ENCODE measurements at regions not wholly inside any gene's neighbourhood (a gene's known extent, or its start where the extent isn't known, plus 50 kb on each side); places are given as distances from the start of the nearest gene placed in this dataset.
"Not testable (repeated sequence)": the region's sequence is repeated elsewhere in the genome, so short reads cannot be mapped to it uniquely, and the experiment has no call there.

DNA sequence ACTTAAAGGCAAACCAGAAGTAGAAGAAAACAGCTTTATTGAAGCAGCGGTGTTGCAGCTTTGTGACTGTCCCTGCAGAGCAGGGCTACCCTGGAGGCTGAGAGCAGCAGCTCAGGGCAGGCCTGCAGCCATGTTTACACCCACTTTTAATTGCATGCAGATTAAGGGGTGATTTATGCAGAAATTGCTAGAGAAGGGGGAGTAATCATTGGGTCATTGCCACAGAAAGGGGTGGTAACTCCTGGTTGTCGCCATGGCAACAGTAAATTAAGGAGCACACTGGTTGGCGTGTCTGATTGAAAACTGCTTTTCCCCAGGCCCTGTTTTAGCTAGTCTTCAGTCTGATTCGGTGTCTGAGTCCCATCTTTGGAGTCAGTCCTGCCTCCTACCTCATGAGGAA is 195.4 kb upstream of the HDAC4 start:
- H3K4me1 Mint-ChIP-seq (ENCODE audit: low read depth), result no peaks in the 10 kb centered on the region
- peaks cover 13% of the 10 kb centered on the region for H3K9me3 Mint-ChIP-seq
- no peak overlapping the region for H3K4me3 Mint-ChIP-seq
- H3K27ac Mint-ChIP-seq, result no peak overlapping the region
- intact Hi-C loops (cut with micrococcal nuclease), result no loop called here
- DNase-seq (ENCODE audit: low spot score), result no peak
- peaks cover 1% of the 10 kb centered on the region for H3K27me3 Mint-ChIP-seq (ENCODE audit: insufficient read depth)
- no peaks in the 10 kb centered on the region for H3K36me3 Mint-ChIP-seq (ENCODE audit: low read depth)

DNA sequence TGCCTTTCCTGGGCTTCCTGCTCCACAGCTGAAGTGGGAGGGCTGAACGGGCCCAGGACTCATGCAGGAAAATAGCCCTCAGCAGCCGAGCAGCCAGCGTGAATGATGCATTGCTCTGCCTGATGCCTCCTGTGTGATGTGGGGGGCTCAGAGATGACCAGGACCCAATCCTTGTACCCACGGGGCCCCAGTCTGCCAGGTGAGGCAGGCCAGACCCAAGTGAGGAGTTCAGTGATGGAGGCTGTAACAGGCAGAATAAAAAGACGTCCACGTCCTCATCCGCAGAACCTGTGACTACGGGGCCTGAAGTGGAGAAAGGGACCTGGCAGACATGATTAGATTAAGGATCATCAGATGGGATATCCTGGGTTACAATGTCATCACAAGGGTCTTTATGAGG is 194.9 kb upstream of the HDAC4 start:
- Mint-ChIP-seq H3K27me3 (ENCODE audit: insufficient read depth) (peaks cover 1% of the 10 kb centered on the region), H3K9me3 (peaks cover 13% of the 10 kb centered on the region), H3K4me1 (ENCODE audit: low read depth) (no peaks in the 10 kb centered on the region), H3K36me3 (ENCODE audit: low read depth) (no peaks in the 10 kb centered on the region), H3K4me3 (no peak overlapping the region), H3K27ac (no peak overlapping the region)
- intact Hi-C loops (cut with micrococcal nuclease), result no loop called here
- DNase-seq (ENCODE audit: low spot score), result no peak

DNA sequence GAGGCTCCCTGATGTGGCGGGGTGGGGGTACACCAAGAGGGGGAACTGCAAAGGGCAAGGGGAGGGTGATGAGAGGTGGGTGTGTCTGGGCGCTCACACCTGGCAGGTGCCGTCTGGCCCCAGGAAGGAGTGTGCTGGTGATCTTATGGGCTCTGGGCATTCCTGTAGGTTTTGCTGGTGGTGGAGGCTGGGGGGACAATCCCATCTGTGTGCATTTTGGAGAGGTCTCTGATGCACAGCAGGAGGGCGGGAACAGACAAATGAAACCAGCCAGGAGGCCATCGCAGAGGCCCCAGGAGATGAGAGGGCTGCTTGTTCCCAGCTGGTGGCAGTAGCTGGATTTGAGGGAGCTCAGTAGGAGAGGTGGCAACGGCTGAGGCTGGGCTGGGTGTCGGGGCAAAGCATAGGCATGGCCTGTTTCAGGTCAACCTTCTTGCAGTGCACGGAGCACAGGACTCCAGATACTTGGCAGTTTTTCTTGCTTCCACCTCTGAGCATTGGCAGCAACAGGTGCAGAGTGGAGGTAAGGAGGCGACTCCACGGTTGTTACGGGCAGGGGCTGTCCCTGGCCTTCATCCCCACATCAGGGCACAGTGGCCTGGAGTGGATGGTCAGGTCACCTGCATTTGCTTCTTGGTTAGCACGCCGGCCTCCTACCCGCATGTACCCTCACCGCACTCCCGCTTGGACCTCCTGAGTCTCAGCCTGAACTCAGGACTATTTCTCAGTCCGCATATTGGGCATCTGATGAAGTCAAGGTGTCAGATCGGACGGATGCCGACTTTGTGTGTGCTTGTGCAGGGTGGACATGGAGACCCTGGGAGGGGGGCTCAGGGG is 194.2 kb upstream of the HDAC4 start:
- no peak overlapping the region for H3K4me3 Mint-ChIP-seq
- H3K27ac Mint-ChIP-seq, result no peak overlapping the region
- peaks cover 13% of the 10 kb centered on the region for H3K9me3 Mint-ChIP-seq
- intact Hi-C loops (cut with micrococcal nuclease), result no loop called here
- no peak for DNase-seq (ENCODE audit: low spot score)
- no peaks in the 10 kb centered on the region for H3K36me3 Mint-ChIP-seq (ENCODE audit: low read depth)
- H3K4me1 Mint-ChIP-seq (ENCODE audit: low read depth), result no peaks in the 10 kb centered on the region
- H3K27me3 Mint-ChIP-seq (ENCODE audit: insufficient read depth), result peaks cover 1% of the 10 kb centered on the region

DNA sequence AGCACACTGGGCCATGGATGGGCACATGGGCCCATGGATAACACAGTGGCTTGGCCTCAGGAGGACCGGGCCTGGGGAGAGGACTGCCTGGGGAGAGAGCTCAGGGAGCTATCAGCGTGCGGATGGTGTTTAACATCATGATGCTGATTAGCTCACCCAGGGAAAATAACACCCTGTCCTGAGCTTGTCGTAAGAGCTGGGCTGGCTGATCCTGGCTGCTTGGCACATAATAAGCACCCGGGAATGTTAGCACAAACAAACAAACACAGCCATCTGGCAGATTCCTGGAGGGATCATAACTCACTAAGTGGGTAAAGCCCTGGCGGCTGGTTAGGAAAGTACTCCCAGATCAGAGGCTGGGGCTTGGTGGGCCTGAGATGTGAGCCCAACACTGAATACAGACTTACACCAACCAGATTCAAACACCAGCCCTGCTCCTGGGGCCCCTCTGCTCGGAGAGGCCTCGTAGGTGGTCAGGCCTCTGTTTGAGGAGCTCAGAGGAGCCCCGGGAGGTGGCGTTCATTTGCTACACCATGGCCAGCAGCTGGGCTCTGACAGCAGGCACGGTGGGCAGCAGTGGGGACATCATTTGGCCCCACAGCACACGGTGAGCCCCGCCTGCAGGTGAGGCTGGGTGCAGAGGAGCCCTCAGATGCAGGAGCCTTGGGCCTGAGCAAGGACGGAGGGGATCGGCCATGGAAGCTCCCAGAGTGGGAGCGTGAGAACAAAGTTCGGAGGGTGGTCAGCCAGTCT is 193.4 kb upstream of the HDAC4 start:
- Mint-ChIP-seq H3K27me3 (ENCODE audit: insufficient read depth) (no peaks in the 10 kb centered on the region), H3K27ac (no peak overlapping the region), H3K4me3 (no peak overlapping the region), H3K4me1 (ENCODE audit: low read depth) (no peaks in the 10 kb centered on the region), H3K36me3 (ENCODE audit: low read depth) (no peaks in the 10 kb centered on the region), H3K9me3 (peaks cover 13% of the 10 kb centered on the region)
- no peak for DNase-seq (ENCODE audit: low spot score)
- intact Hi-C loops (cut with micrococcal nuclease), result no loop called here

DNA sequence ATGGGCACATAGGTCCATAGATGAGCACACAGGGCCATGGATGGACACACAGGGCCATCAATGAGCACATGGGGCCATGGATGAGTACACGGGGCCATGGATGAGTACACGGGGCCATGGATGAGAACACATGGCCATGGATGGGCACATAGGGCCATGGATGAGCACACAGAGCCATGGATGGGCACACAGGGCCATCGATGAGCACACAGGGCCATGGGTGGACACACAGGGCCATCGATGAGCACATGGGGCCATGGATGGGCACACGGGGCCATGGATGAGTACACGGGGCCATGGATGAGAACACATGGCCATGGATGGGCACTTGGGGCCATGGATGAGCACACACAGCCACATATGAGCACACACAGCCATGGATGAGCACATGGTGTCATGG is 192.6 kb upstream of the HDAC4 start:
- DNase-seq (ENCODE audit: low spot score), result no peak
- intact Hi-C loops (cut with micrococcal nuclease), result no loop called here

DNA sequence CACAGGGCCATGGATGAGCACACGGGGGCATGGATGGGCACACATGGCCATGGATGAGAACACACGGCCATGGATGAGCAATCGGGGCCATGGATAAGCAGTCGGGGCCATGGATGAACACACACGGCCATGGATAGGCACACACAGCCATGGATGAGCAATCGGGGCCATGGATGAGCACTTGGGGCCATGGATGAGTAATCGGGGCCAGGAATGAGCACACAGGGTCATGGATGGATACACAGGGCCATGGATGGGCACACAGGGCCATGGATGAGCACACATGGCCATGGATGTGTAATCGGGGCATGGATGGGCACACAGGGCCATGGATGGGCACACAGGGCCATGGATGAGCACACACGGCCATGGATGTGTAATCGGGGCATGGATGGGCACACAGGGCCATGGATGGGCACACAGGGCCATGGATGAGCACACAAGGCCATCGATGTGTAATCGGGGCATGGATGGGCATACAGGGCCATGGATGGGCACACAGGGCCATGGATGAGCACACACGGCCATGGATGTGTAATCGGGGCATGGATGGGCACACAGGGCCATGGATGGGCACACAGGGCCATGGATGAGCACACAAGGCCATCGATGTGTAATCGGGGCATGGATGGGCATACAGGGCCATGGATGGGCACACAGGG is 191.9 kb upstream of the HDAC4 start:
- peaks cover 13% of the 10 kb centered on the region for H3K9me3 Mint-ChIP-seq
- H3K36me3 Mint-ChIP-seq (ENCODE audit: low read depth); H3K27me3 Mint-ChIP-seq (ENCODE audit: insufficient read depth); intact Hi-C loops (cut with micrococcal nuclease); H3K4me1 Mint-ChIP-seq (ENCODE audit: low read depth); DNase-seq (ENCODE audit: low spot score); H3K27ac Mint-ChIP-seq; H3K4me3 Mint-ChIP-seq: not testable (repeated sequence)

More for the DNA sequence above, 192.6 kb upstream of the HDAC4 start:
- H3K4me1 Mint-ChIP-seq (ENCODE audit: low read depth), result no peaks in the 10 kb centered on the region
- H3K27ac Mint-ChIP-seq, result no peak overlapping the region
- H3K4me3 Mint-ChIP-seq, result no peak overlapping the region
- no peaks in the 10 kb centered on the region for H3K27me3 Mint-ChIP-seq (ENCODE audit: insufficient read depth)
- H3K9me3 Mint-ChIP-seq, result peaks cover 13% of the 10 kb centered on the region
- H3K36me3 Mint-ChIP-seq (ENCODE audit: low read depth), result no peaks in the 10 kb centered on the region

DNA sequence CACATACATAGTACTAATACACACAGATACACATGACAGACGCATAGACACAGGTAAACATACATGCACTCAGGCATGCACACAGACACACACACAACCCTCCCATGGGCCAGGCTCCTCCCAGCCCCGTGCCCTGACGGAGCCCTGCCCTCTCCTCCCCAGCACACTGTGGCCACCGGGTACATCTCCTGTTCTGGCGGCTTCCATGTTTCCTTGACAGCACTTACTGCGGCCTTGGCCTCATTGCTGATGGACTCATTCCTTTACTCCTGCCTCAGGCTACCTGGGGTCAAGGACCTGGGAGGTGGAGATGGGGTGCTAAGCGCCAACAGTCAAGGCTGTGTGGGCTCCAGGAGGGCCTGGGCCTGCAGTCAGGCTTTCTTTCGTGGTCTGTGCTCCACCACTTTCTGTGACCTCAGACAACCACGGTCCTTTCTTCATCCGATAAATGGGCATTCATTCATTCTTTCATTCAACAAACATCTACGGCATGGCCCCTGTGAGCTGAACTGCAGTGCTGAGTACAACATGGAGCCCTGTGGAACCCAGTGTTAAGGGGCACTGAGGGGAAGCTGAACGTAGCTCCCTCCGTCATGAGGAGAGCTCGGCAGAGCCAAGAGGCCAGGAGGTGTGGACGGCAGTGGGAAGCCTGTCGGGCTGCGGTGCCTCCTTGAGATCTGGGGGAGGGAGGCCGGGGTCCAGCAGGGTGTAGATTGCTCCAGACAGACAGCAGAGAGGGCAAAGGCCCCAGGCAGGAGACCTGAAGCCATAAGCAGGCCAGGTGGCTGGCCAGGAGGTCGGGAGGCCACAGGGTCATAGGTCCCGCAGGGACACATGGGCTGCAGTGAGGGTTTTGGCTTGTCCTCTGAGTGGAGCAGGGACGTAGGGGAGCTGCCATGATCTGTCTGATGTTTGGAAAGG is 190.4 kb upstream of the HDAC4 start:
- Mint-ChIP-seq H3K4me3 (no peak overlapping the region), H3K9me3 (peaks cover 13% of the 10 kb centered on the region), H3K27ac (no peak overlapping the region), H3K4me1 (ENCODE audit: low read depth) (no peaks in the 10 kb centered on the region), H3K27me3 (ENCODE audit: insufficient read depth) (no peaks in the 10 kb centered on the region), H3K36me3 (ENCODE audit: low read depth) (no peaks in the 10 kb centered on the region)
- intact Hi-C loops (cut with micrococcal nuclease), result no loop called here
- DNase-seq (ENCODE audit: low spot score), result no peak

DNA sequence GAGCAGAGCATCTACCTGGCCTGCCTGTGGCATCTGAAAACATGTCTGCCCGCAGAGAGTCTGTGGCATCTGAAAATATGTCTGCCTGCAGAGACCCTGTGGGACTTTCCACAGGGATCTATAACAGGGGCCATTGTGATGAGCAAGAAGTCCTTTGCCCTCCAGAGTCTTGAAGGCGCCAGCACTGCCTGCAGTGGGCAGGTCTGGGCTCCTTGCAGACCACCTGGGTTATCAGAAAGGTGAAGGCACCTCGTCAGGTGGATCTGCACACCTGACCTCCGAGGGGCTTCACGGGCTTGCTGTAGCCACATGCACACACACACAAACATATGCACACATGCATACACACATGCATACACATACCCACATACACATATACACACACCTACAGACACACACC is 189.5 kb upstream of the HDAC4 start:
- Mint-ChIP-seq H3K27ac (no peak overlapping the region), H3K36me3 (ENCODE audit: low read depth) (no peaks in the 10 kb centered on the region), H3K4me1 (ENCODE audit: low read depth) (no peaks in the 10 kb centered on the region), H3K4me3 (no peak overlapping the region), H3K9me3 (peaks cover 13% of the 10 kb centered on the region), H3K27me3 (ENCODE audit: insufficient read depth) (no peaks in the 10 kb centered on the region)
- no peak for DNase-seq (ENCODE audit: low spot score)
- intact Hi-C loops (cut with micrococcal nuclease), result no loop called here

DNA sequence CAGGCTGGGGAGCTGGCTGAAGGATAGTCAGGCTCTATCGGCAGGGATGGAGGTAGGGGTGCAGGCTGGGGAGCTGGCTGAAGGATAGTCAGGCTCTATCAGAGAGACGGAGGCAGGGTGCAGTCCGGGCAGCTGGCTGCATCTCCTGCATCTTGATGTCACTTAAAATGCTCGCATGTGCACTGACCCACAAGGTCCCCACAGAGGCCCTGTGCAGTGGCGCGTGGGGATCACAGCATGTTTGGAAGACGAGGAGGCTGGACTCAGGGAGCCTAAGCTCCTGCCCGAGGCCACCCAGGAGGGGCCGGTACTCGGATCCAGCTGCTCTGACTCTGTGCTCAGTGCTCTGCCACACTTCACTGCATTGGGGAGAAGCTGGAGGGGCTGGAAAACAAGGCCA is 189.0 kb upstream of the HDAC4 start:
- no peak overlapping the region for H3K4me3 Mint-ChIP-seq
- intact Hi-C loops (cut with micrococcal nuclease), result no loop called here
- no peaks in the 10 kb centered on the region for H3K4me1 Mint-ChIP-seq (ENCODE audit: low read depth)
- H3K27me3 Mint-ChIP-seq (ENCODE audit: insufficient read depth), result no peaks in the 10 kb centered on the region
- no peak overlapping the region for H3K27ac Mint-ChIP-seq
- H3K9me3 Mint-ChIP-seq, result peaks cover 13% of the 10 kb centered on the region
- H3K36me3 Mint-ChIP-seq (ENCODE audit: low read depth), result no peaks in the 10 kb centered on the region
- DNase-seq (ENCODE audit: low spot score), result no peak

DNA sequence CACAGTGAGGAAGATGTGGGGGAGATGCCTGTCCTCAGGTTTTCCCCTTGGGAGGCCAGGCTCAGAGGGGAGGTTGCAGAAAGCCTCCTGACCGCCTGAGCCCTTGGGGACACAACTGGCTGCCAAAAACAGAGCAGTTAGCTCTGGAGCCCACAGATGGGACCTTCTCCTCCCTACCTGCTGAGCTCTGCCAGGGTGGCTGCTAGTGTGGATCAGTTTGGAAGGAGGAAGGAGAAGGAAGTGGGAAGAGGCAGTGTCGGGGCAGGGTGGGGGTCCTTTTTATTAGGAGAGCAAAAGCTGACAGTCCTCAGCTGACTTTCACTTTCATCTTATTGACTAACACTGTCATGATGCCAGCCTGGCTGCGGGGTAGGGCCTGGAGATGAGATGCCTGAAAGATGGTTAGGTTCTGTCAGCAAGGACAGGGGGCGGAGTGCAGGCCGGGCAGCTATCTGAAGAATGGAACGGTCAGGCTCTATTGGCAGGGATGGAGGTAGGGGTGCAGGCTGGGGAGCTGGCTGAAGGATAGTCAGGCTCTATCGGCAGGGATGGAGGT is 188.5 kb upstream of the HDAC4 start:
- H3K36me3 Mint-ChIP-seq (ENCODE audit: low read depth), result no peaks in the 10 kb centered on the region
- no peak for DNase-seq (ENCODE audit: low spot score)
- H3K4me3 Mint-ChIP-seq, result no peak overlapping the region
- no peaks in the 10 kb centered on the region for H3K4me1 Mint-ChIP-seq (ENCODE audit: low read depth)
- H3K9me3 Mint-ChIP-seq, result peaks cover 13% of the 10 kb centered on the region
- H3K27me3 Mint-ChIP-seq (ENCODE audit: insufficient read depth), result no peaks in the 10 kb centered on the region
- no peak overlapping the region for H3K27ac Mint-ChIP-seq
- intact Hi-C loops (cut with micrococcal nuclease), result no loop called here

DNA sequence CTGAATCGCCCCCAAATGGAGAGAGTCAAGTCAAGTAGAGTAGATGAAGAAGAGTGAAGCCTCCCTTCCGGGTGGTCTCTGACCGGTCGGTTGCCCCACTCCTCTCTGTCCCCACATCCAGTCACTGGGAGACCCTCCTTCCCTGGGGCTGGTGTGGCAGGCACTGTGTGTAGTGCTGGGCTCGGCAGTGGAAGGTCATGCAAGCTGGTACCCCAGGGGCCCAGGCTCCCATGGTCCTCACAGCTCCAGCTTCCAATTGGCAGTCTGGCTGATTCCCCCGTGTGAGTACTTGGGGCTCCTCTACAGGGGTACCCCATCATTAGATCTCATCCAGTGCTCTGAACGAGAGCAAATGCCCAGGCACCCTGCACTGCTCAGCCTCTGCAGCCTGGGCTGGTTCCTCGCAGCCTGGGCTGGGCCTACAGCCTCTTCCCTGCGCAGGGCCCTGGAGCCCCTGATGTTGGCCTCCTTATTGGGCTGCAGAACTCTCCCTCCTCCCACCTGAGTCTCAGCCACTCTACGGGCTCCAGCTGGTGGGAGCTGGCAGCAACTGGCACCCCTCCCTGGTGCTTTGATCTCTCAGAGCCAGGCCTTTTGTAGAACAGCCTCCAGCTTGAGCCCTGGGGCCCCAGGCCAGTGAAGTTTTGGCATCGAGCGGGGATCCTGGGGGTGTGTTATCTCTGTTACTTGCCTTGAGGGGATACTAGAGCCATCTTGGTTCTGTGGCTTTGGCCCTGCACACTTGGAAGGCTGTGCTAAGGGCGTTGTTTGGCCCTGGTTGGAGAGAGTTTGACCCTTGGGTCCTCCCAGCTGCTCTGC is 187.8 kb upstream of the HDAC4 start:
- Mint-ChIP-seq H3K4me3 (no peak overlapping the region), H3K9me3 (peaks cover 13% of the 10 kb centered on the region), H3K36me3 (ENCODE audit: low read depth) (no peaks in the 10 kb centered on the region), H3K27ac (no peak overlapping the region), H3K4me1 (ENCODE audit: low read depth) (no peaks in the 10 kb centered on the region), H3K27me3 (ENCODE audit: insufficient read depth) (no peaks in the 10 kb centered on the region)
- no peak for DNase-seq (ENCODE audit: low spot score)
- intact Hi-C loops (cut with micrococcal nuclease), result no loop called here

DNA sequence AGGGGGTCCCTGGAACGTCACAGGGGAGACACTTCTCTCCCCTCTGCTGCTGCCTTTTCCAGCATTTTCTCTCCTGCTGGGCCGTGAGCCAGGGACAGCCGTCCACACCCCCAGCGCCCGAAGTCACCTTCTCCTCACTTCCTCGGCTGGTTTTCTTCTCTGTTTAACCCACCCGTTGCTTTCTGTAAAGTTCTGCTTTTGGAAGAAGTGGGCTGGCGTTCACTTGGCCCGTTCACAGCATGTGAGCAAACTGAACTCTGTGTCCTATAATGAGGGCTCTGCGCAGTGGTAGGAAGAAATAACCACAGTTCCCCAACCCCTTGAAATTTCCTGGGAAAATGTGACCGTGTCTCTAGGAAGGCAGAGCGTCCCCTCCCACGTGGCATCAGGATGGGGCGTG is 187.0 kb upstream of the HDAC4 start:
- Mint-ChIP-seq H3K4me1 (ENCODE audit: low read depth) (no peaks in the 10 kb centered on the region), H3K4me3 (no peak overlapping the region), H3K27me3 (ENCODE audit: insufficient read depth) (no peaks in the 10 kb centered on the region), H3K9me3 (peaks cover 13% of the 10 kb centered on the region), H3K36me3 (ENCODE audit: low read depth) (no peaks in the 10 kb centered on the region), H3K27ac (no peak overlapping the region)
- intact Hi-C loops (cut with micrococcal nuclease), result no loop called here
- DNase-seq (ENCODE audit: low spot score), result no peak

All from activated T-helper 1 cell treated with anti-CD3 and anti-CD28 coated beads, Interleukin-12 subunit alpha, Interleukin-12 subunit beta, Interleukin-2, Interleukin-4 antibody, amounts not matched to agents 30 ng/mL and 10 ng/mL and 1 ng/mL, durations not matched to agents 14 hours and 24 hours and 36 hours (primary cell).